ENCODE measurements at regions not wholly inside any gene's neighbourhood (a gene's known extent, or its start where the extent isn't known, plus 50 kb on each side); places are given as distances from the start of the nearest gene placed in this dataset.
"Not testable (repeated sequence)": the region's sequence is repeated elsewhere in the genome, so short reads cannot be mapped to it uniquely, and the experiment has no call there.

GRCh38 chr11:22920939-22921565 is 60.8 kb upstream of the CCDC179 start:
- DNase-seq (ENCODE audit: low spot score) = peak; percentile 61

- no peak for DNase-seq (ENCODE audit: low spot score)
These were observed 62.4 kb upstream of the CCDC179 start for GRCh38 chr11:22922672-22923071.

- DNase-seq (ENCODE audit: low spot score) = no peak
These were observed 63.3 kb upstream of the CCDC179 start for GRCh38 chr11:22923561-22923960.

GRCh38 chr11:22926341-22926740 is 66.1 kb upstream of the CCDC179 start:
- DNase-seq (ENCODE audit: low spot score) = no peak

GRCh38 chr11:22927793-22928192 is 67.5 kb upstream of the CCDC179 start:
- DNase-seq (ENCODE audit: low spot score) = no peak

- no peak for DNase-seq (ENCODE audit: low spot score)
These were observed 68.1 kb upstream of the CCDC179 start for GRCh38 chr11:22928207-22928917.

- DNase-seq (ENCODE audit: low spot score) = no peak
These were observed 70.7 kb upstream of the CCDC179 start for GRCh38 chr11:22930816-22931594.

GRCh38 chr11:22938691-22939090 is 78.4 kb upstream of the CCDC179 start:
- no peak for DNase-seq (ENCODE audit: low spot score)

GRCh38 chr11:22941544-22941943 is 81.3 kb upstream of the CCDC179 start:
- not testable (repeated sequence) for DNase-seq (ENCODE audit: low spot score)

- DNase-seq (ENCODE audit: low spot score) = no peak
These were observed 97.5 kb upstream of the CCDC179 start for GRCh38 chr11:22957786-22958185.

GRCh38 chr11:22974251-22974650 is 114.0 kb upstream of the CCDC179 start:
- DNase-seq (ENCODE audit: low spot score) = no peak

GRCh38 chr11:22976146-22976545 is 115.9 kb upstream of the CCDC179 start:
- DNase-seq (ENCODE audit: low spot score) = no peak

GRCh38 chr11:22982903-22983302 is 122.6 kb upstream of the CCDC179 start:
- DNase-seq (ENCODE audit: low spot score) = no peak

GRCh38 chr11:22984045-22984444 is 123.8 kb upstream of the CCDC179 start:
- DNase-seq (ENCODE audit: low spot score) = no peak

- no peak for DNase-seq (ENCODE audit: low spot score)
These were observed 129.1 kb upstream of the CCDC179 start for GRCh38 chr11:22989371-22989770.

- DNase-seq (ENCODE audit: low spot score) = no peak
These were observed 130.9 kb upstream of the CCDC179 start for GRCh38 chr11:22991196-22991595.

GRCh38 chr11:23006730-23007129 is 146.5 kb upstream of the CCDC179 start:
- DNase-seq (ENCODE audit: low spot score) = no peak

- no peak for DNase-seq (ENCODE audit: low spot score)
These were observed 150.6 kb upstream of the CCDC179 start for GRCh38 chr11:23010790-23011335.

- DNase-seq (ENCODE audit: low spot score) = no peak
These were observed 152.7 kb upstream of the CCDC179 start for GRCh38 chr11:23012930-23013329.

GRCh38 chr11:23013509-23013908 is 153.2 kb upstream of the CCDC179 start:
- no peak for DNase-seq (ENCODE audit: low spot score)

- peak; percentile 69 for DNase-seq (ENCODE audit: low spot score)
These were observed 161.1 kb upstream of the CCDC179 start for GRCh38 chr11:23021287-23021863.

GRCh38 chr11:23022854-23023253 is 162.6 kb upstream of the CCDC179 start:
- no peak for DNase-seq (ENCODE audit: low spot score)

All from GM03348 (cell line).